SK-N-SH (cell line): ENCODE measurements at regions not wholly inside any gene's neighbourhood (a gene's known extent, or its start where the extent isn't known, plus 50 kb on each side); places are given as distances from the start of the nearest gene placed in this dataset.

Source experiments
- CTCF ChIA-PET: fragments of 300-600, 350-600 bp; formaldehyde crosslinking; extraction: SDS; loops from one replicate; lab custom pipeline; 2021; lab: Yijun Ruan, JAX
- POLR2A ChIA-PET: fragments of 350-600 bp; sonication (Branson Sonifier 250); formaldehyde crosslinking; extraction: SDS; loops from one replicate; lab custom pipeline; 2020; ENCODE audit warnings: antibody characterized with exemption, inconsistent platforms; lab: Yijun Ruan, JAX
- DNase-seq: peaks from one replicate; pipeline ENCODE4 v3.0.0; 2012
- H2AFZ ChIP-seq: fragments of 200-600 bp; sonication (generic); 2 replicates; pipeline ENCODE4 v1.8.1; 2016; ENCODE audit warnings: antibody characterized with exemption, mild to moderate bottlenecking, low read depth
- H3F3A ChIP-seq: fragments of 200-600 bp; sonication (generic); replicated peaks from 2 replicates; pipeline ENCODE3; 2016; ENCODE audit warnings: antibody characterized with exemption, mild to moderate bottlenecking; ENCODE audit not compliant: insufficient read depth
- H3K27ac ChIP-seq, 2 experiments: fragments of 200-500 bp in 1 of 2; fragments of 200-600 bp in 1 of 2; sonication (Bioruptor generic) in 1 of 2; sonication (generic), shearing (Covaris generic) in 1 of 2; 2 replicates each; pipeline versions ENCODE4 v1.5.1 to v1.6.1; 2014 to 2016; ENCODE audit warnings: low read depth in 2 of 2, inconsistent platforms in 1 of 2, low read length in 1 of 2, mild to moderate bottlenecking in 1 of 2, mixed read lengths in 1 of 2
- H3K27me3 ChIP-seq: fragments of 200-600 bp; sonication (generic), shearing (Covaris generic); 2 replicates; pipeline ENCODE4 v1.6.1; 2016; ENCODE audit warnings: mixed run types; ENCODE audit not compliant: insufficient read depth
- H3K36me3 ChIP-seq, 2 experiments: fragments of 200-500 bp in 1 of 2; fragments of 200-600 bp in 1 of 2; sonication (Bioruptor generic) in 1 of 2; sonication (generic) in 1 of 2; replicated peaks in 1 of 2; 2 replicates each; pipeline versions ENCODE3 to v1.5.1; 2014 to 2016; ENCODE audit warnings: low read length in 1 of 2, mild to moderate bottlenecking in 1 of 2; ENCODE audit not compliant: insufficient read depth in 2 of 2, control insufficient read depth in 1 of 2
- H3K4me1 ChIP-seq, 2 experiments: fragments of 200-500 bp in 1 of 2; fragments of 200-600 bp in 1 of 2; sonication (Bioruptor generic) in 1 of 2; sonication (generic), shearing (Covaris generic) in 1 of 2; 2 replicates each; pipeline versions ENCODE4 v1.5.1 to v1.6.1; 2014 to 2016; ENCODE audit warnings: low read depth in 1 of 2, low read length in 1 of 2, mixed run types in 1 of 2; ENCODE audit not compliant: insufficient read depth in 2 of 2, control insufficient read depth in 1 of 2
- H3K4me2 ChIP-seq: fragments of 200-600 bp; sonication (generic), shearing (Covaris generic); 2 replicates; pipeline ENCODE4 v1.6.1; 2017; ENCODE audit warnings: mixed run types
- H3K4me3 ChIP-seq, 2 experiments: fragments of 200-500 bp in 1 of 2; fragments of 200-600 bp in 1 of 2; sonication (Bioruptor generic) in 1 of 2; sonication (generic), shearing (Covaris generic) in 1 of 2; 2 replicates each; pipeline versions ENCODE4 v1.5.1 to v1.8.1; 2014 to 2016; ENCODE audit warnings: low read depth in 2 of 2, inconsistent platforms in 1 of 2, low read length in 1 of 2, mild to moderate bottlenecking in 1 of 2, mixed read lengths in 1 of 2, moderate library complexity in 1 of 2
- H3K79me2 ChIP-seq: fragments of 200-600 bp; sonication (generic); 2 replicates; pipeline ENCODE4 v1.8.1; 2017; ENCODE audit warnings: mild to moderate bottlenecking; ENCODE audit not compliant: insufficient read depth
- H3K9ac ChIP-seq: fragments of 200-600 bp; sonication (generic); 2 replicates; pipeline ENCODE4 v1.6.1; 2017; ENCODE audit warnings: mixed run types
- H3K9me2 ChIP-seq: fragments of 200-600 bp; sonication (generic); 2 replicates; pipeline ENCODE4 v1.6.1; 2017; ENCODE audit warnings: mixed run types
- H3K9me3 ChIP-seq: fragments of 200-600 bp; sonication (generic); 2 replicates; pipeline ENCODE4 v1.6.1; 2017; ENCODE audit warnings: mixed run types, mild to moderate bottlenecking, moderate library complexity
- H4K20me1 ChIP-seq: fragments of 200-600 bp; sonication (generic); 2 replicates; pipeline ENCODE4 v1.6.1; 2017; ENCODE audit warnings: mild to moderate bottlenecking, mixed run types; ENCODE audit not compliant: insufficient read depth
- CTCF ChIP-seq: fragments of 200-600 bp; sonication (generic); IDR thresholded peaks from 2 replicates; pipeline ENCODE4 v1.6.1; 2017; ENCODE audit warnings: antibody characterized with exemption, mild to moderate bottlenecking, moderate library complexity
- ELF1 ChIP-seq: IDR thresholded peaks from 2 replicates; pipeline ENCODE4 v1.4.0; 2012
- EP300 ChIP-seq, 2 experiments: IDR thresholded peaks; 2 replicates each; pipeline versions ENCODE4 v1.4.0 to v1.6.1; 2012; ENCODE audit warnings: borderline replicate concordance in 1 of 2, low read depth in 1 of 2, low read length in 1 of 2
- EZH2phosphoT487 ChIP-seq: fragments of 200-600 bp; sonication (generic); IDR thresholded peaks from 2 replicates; pipeline ENCODE4 v1.6.1; 2017; ENCODE audit warnings: low read depth, mixed run types, mild to moderate bottlenecking, antibody characterized with exemption, moderate library complexity, borderline replicate concordance
- FOSL2 ChIP-seq: IDR thresholded peaks from 2 replicates; pipeline ENCODE4 v1.4.0; 2012; ENCODE audit warnings: low read depth, mild to moderate bottlenecking, moderate library complexity, borderline replicate concordance
- GABPA ChIP-seq: IDR thresholded peaks from 2 replicates; pipeline ENCODE4 v1.4.0; 2012; ENCODE audit warnings: low read depth, mild to moderate bottlenecking
- MEF2A ChIP-seq: IDR thresholded peaks from 2 replicates; pipeline ENCODE4 v1.4.0; 2012; ENCODE audit warnings: low read depth, borderline replicate concordance
- NFIC ChIP-seq: IDR thresholded peaks from 2 replicates; pipeline ENCODE4 v1.4.0; 2012; ENCODE audit warnings: borderline replicate concordance
- POLR2AphosphoS5 ChIP-seq: IDR thresholded peaks from 2 replicates; pipeline ENCODE4 v1.6.1; 2012; ENCODE audit warnings: low read depth, low read length
- RAD21 ChIP-seq: IDR thresholded peaks from 2 replicates; pipeline ENCODE4 v1.6.1; 2012; ENCODE audit warnings: mild to moderate bottlenecking, low read length
- TCF12 ChIP-seq: IDR thresholded peaks from 2 replicates; pipeline ENCODE4 v1.4.0; 2012
- ZBTB33 ChIP-seq: IDR thresholded peaks from 2 replicates; pipeline ENCODE4 v1.4.0; 2012; ENCODE audit warnings: low read depth, borderline replicate concordance
- WGBS: methylation state at CpG from one replicate; pipeline ENCODE4 v1.1.6; 2017; ENCODE audit warnings: low lambda C conversion rate; 5-methylcytosine and 5-hydroxymethylcytosine counted together

GRCh38 chr12:19932413-19932812 lies 435.9 kb upstream of the PDE3A start:
- TF ChIP-seq MEF2A (no peak), ELF1 (no peak), FOSL2 (no peak)
- H3K4me2 ChIP-seq, result no peak overlapping the region
- H3K4me3 ChIP-seq, result no peak overlapping the region
- H3K4me1 ChIP-seq, result no peaks in the 10 kb centered on the region
- no peaks in the 10 kb centered on the region for H4K20me1 ChIP-seq
- H3K27ac ChIP-seq, result no peak overlapping the region
- H3K9me2 ChIP-seq, result no peaks in the 10 kb centered on the region
- no peaks in the 10 kb centered on the region for H3K9me3 ChIP-seq
- no peaks in the 10 kb centered on the region for H3K36me3 ChIP-seq
- WGBS, result 87% methylated on average over 4 of the region's 4 CpGs
- H3F3A ChIP-seq, result no peaks in the 10 kb centered on the region
- no peak for DNase-seq
- no peaks in the 10 kb centered on the region for H3K79me2 ChIP-seq
- CTCF ChIA-PET, result interaction anchor here (1.2 kb wide), 1 partner anchor 671 kb away, joined by 3 read pairs; no protein-coding TSS in a partner anchor
- POLR2A ChIA-PET, result no interaction called here
- H2AFZ ChIP-seq, result no peak overlapping the region
- no peak overlapping the region for H3K9ac ChIP-seq
- no peaks in the 10 kb centered on the region for H3K27me3 ChIP-seq

GRCh38 chr12:19933924-19934323 lies 434.4 kb upstream of the PDE3A start:
- no peaks in the 10 kb centered on the region for H3K9me3 ChIP-seq
- H3K9ac ChIP-seq, result no peak overlapping the region
- DNase-seq, result no peak
- no peak overlapping the region for H2AFZ ChIP-seq
- no peaks in the 10 kb centered on the region for H3K27me3 ChIP-seq
- H3K79me2 ChIP-seq, result no peaks in the 10 kb centered on the region
- no peak overlapping the region for H3K27ac ChIP-seq
- H3K4me1 ChIP-seq, result no peaks in the 10 kb centered on the region
- no peaks in the 10 kb centered on the region for H3F3A ChIP-seq
- no peaks in the 10 kb centered on the region for H3K36me3 ChIP-seq
- WGBS, result 72% methylated on average over 3 of the region's 3 CpGs
- ChIA-PET POLR2A (no interaction called here), CTCF (interaction anchor here (1.2 kb wide), 1 partner anchor 670 kb away, joined by 3 read pairs; no protein-coding TSS in a partner anchor)
- no peaks in the 10 kb centered on the region for H4K20me1 ChIP-seq
- H3K4me2 ChIP-seq, result no peak overlapping the region
- no peaks in the 10 kb centered on the region for H3K9me2 ChIP-seq
- H3K4me3 ChIP-seq, result no peak overlapping the region
- no peak for TF ChIP-seq NFIC
- no peak for TF ChIP-seq TCF12
- no peak for TF ChIP-seq RAD21
- TF ChIP-seq EZH2phosphoT487, result no peak
- TF ChIP-seq POLR2AphosphoS5, result no peak
- no peak for TF ChIP-seq MEF2A
- TF ChIP-seq GABPA, result no peak
- TF ChIP-seq ZBTB33, result no peak
- no peak for TF ChIP-seq EP300 (IDR thresholded peaks at IDR 0.05; ENCODE audit: borderline replicate concordance in 1 of 2, low read depth in 1 of 2, low read length in 1 of 2)
- TF ChIP-seq CTCF, result no peak
